Epithelial cell of prostate (primary cell): ENCODE measurements at regions not wholly inside any gene's neighbourhood (a gene's known extent, or its start where the extent isn't known, plus 50 kb on each side); places are given as distances from the start of the nearest gene placed in this dataset.
A peak's percentile ranks its signal among the peaks of the same experiment; 100 is the strongest.

ENCODE experiments used
- DNase-seq: peaks from one replicate; pipeline ENCODE4 v3.0.0-alpha.2; 2011; ENCODE audit warnings: low read depth, low spot score
- H3K27ac ChIP-seq: fragments of 450-650 bp; 2 replicates; pipeline ENCODE4 v1.5.1; 2017; ENCODE audit warnings: mild to moderate bottlenecking

GRCh38 chr11:71201936-71202597 is 50.3 kb downstream of the SHANK2 start:
- H3K27ac ChIP-seq = no peak overlapping the region
- DNase-seq = no peak

DNA sequence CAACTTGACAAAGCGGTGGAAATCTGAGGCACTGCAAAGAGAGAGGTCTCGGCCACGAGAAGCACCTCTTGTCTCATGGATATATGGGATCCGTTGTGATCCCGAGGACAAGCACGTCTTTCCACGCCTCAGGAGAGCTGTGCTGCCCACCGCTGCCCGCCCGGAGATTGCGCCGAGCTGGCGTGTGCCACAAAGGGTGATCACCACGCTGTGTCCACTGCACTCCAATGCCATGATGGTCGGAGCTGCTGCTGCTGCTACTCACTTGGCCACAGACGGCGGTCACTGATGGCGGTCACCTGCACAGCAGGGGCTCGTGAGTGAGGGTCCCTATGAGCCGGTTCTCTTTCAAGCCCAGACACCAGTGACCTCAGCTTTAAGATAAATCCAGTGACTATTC is 51.1 kb downstream of the SHANK2 start:
- no peak for DNase-seq
- no peak overlapping the region for H3K27ac ChIP-seq

DNA sequence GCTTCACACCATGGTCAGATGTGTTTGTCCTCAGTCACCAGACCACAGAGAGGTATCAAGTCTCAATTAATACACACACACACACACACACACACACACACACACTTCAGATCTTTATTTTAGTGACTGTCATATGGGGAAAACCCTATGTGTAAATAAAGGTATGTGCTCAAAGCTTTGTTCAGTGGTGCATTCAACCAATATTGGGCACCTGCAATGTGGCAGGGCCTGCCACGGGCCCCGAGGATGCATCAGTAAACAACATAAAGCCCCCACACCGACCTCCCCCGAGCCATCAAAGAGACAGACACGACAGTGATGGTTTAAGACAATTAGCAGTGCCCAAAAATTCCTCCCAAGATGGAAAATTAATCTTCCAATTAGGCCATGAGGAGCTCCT is 51.6 kb downstream of the SHANK2 start:
- no peak overlapping the region for H3K27ac ChIP-seq
- DNase-seq = no peak

GRCh38 chr11:71200172-71200716 is 52.1 kb downstream of the SHANK2 start:
- H3K27ac ChIP-seq = no peak overlapping the region
- DNase-seq = no peak

GRCh38 chr11:71199226-71199820 is 53.1 kb downstream of the SHANK2 start:
- H3K27ac ChIP-seq = no peak overlapping the region
- DNase-seq = no peak

DNA sequence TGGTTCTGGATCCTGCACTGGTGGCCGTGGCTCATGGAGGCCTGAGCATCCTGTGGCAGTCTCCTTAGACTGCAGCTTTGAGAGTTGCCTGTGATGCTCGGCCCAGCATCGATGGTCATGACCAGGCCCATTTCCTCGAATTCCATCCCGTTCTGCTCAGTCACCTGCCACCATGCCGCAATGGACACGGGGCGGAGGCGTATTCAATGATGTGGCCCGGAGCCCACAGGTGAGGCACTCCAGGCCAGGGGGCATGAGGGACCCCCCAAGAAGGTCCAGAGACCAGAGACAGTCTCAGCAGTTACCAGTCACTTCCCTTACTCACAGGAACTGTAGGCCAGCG is 53.6 kb downstream of the SHANK2 start:
- no peak overlapping the region for H3K27ac ChIP-seq
- no peak for DNase-seq

- peak overlapping the region; percentile 60 for H3K27ac ChIP-seq
- no peak for DNase-seq
Measured at GRCh38 chr11:71198141-71198822, 54.1 kb downstream of the SHANK2 start.

- no peak for DNase-seq
- peak overlapping the region; percentile 60 for H3K27ac ChIP-seq
Measured at GRCh38 chr11:71197096-71197495, 55.3 kb downstream of the SHANK2 start.

- H3K27ac ChIP-seq = no peak overlapping the region
- DNase-seq = no peak
Measured at GRCh38 chr11:71194710-71195109, 57.7 kb downstream of the SHANK2 start.

GRCh38 chr11:71193431-71193830 is 58.9 kb downstream of the SHANK2 start:
- DNase-seq = no peak
- no peak overlapping the region for H3K27ac ChIP-seq

- no peak for DNase-seq
- no peak overlapping the region for H3K27ac ChIP-seq
Measured at GRCh38 chr11:71192629-71193028, 59.7 kb downstream of the SHANK2 start.

DNA sequence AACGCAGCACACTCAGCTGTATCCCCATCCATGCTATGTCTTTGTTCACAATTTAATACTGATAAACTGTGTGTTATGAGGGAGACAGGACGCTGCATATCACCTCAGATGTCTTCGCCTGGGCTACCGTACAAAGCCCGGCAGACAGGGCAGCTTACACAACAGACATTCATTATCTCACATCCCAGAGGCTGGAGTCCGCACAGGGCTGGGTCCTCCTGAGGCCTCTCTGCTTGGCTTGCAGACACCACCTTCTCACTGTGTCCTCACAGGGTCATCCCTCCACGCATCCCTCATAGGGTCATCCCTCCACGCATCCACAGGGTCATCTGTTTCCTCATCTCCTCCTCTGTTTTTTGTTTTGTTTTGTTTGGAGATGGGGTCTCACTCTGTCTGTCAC is 61.2 kb downstream of the SHANK2 start:
- H3K27ac ChIP-seq = no peak overlapping the region
- DNase-seq = no peak

DNA sequence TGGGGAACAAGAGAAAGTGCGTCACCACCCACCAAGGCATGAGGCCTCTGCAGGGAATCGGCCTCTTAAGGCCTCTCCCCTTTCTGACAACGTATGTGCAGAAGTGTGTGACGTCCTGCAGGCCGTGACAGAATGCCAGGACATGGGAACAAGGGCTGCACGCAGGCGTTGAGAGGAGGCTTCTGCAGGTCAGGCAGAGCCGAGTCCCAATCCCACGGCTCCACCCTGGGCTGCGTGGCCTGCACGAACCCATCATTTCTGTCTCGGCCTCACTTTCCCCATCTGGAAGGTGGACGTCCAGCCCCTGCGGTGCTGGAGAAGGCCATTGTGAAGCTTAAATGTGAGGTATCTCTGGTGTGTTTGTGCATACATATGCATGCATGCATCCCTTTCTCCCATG is 61.8 kb downstream of the SHANK2 start:
- H3K27ac ChIP-seq = no peak overlapping the region
- no peak for DNase-seq

DNA sequence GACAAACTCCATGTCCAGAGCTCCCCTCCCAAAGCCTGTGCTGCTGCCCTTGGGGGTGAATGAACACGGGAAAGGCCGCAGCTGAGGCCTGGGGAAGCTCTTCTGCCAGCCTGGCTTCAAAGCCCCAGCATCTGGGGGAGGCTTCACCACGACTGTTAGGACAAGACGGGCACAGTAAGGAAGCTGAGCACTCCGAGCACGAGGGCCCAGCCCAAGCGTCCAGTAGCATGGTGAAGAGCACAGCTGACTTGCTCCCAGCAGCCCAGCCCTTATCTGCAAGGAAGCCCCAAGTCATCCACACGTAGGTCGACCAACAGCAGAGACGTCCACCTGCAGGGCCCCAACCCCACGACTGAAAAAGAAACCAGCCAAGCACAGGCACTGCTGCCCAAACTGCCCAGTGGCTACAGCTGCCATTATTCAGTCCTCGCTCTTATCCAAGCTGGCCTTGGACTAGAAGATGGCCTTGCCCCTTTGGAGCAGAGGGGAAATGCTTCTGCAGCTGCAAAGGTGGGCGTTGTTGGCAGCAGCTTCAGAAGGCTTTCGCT is 62.5 kb downstream of the SHANK2 start:
- no peak overlapping the region for H3K27ac ChIP-seq
- DNase-seq = no peak

DNA sequence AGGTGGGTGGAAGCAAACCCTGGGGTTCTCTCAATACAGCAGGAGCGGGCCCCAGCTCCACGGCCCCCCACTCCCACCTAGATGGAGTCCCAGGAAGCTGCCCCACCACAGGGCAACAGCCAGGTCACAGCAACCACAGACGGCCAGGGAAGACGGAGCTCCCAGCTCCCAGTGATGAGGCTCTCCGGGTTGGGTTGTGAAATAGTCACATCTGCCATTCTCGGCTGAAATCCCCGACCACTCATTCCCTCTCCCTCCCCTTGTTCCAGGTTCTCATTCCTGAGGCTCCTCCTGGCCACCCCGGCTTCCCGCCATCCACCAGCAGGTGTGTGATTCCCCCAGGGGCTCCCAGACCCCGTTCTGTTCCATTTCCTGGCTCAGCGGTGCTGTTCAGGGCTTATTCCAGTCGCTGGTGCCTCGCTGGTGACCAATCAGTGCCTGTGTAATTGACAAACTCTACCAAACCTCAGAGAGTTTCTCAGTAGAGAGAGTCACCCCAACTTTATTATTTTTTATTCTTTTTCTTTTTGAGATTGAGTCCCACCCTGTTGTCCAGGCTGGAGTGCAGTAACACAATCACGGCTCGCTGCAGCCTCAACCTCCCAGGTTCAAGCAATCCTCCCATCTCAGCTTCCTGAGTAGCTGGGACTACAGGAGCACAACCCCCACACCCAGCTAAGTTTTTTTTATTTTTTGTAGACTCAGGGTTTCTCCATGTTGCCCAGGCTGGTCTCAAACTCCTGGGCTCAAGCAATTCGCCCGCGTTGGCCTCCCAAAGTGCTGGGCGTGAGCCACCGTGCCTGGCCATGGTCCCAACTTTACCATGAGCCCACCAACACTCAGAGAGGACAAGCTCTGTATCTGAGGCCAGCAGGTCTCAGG is 63.2 kb downstream of the SHANK2 start:
- DNase-seq = no peak
- no peak overlapping the region for H3K27ac ChIP-seq

GRCh38 chr11:71188073-71188472 is 64.3 kb downstream of the SHANK2 start:
- no peak overlapping the region for H3K27ac ChIP-seq
- no peak for DNase-seq

DNA sequence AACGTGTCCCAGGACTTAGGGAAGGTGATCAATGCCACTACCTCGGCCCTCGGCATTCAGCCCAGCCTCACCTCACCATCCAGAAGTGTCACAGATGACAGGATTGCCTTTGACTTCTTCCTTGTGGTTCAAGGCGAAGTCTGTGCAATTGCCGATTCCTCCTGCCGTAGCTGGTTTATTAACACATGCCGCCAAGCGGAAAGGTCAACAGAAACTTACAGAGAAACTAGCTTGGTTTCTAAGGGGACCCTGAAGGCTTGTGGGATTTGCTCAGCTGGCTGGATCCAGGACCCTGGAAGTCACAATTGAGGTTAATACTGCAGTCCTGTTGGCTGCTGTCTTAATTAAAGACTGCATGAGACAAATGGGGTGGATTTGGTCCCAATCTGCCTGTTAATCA is 65.6 kb downstream of the SHANK2 start:
- no peak overlapping the region for H3K27ac ChIP-seq
- no peak for DNase-seq

DNA sequence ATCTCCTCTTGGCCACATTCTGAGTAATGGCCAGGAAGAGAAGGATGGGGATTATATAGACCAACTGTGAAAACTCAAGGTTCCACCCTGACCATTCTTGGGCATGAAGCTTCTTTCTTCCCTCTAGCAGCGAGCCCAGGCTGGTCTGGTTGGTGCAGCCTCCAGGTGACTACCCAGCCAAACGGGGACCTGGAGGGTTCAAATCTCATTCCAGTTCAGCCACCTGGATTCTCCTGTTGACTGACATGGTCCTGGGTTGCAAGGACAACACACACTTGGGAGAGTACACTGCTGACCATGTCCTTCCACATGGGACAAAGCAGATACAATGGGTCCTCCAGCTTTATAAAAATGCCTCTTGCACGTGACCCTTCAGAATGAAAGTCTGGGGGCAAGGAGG is 67.0 kb downstream of the SHANK2 start:
- no peak overlapping the region for H3K27ac ChIP-seq
- DNase-seq = no peak

DNA sequence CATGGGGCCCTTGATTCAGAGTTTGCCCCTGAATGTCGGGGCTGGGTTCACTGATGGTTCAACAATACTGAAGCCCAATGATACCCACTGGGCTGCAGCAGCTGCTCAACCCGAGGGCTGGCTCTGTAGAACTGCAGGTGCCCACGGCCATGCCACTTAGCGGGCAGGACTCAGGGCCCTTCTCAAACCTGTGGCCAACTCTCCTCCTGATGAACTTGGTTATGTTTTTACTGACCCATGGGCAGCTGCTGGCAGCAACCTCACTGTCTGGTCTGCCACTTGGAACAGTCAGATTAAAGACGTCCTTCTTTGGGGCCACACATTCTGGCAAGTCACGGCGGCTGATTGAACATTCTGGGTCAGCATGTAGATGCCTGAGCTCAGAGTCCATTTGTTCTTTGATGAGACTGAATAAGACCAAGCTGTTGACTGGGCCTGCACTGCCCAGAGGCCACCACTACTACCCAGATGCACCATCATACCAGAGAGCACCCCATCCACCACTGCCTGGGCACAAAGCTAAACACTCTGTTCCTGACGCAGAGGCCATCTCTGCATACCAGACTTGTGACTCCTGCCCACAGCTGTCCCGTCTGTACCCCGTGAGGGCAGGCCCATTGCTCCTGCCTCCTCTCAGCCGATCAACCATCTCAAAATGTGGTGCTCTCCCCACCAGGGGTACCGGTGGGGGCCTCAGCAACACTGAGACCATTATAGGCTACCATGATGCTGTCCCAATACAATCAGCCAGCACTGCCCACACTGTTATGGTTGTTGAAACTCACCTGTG is 67.8 kb downstream of the SHANK2 start:
- H3K27ac ChIP-seq = no peak overlapping the region
- no peak for DNase-seq

- H3K27ac ChIP-seq = no peak overlapping the region
- no peak for DNase-seq
Measured at GRCh38 chr11:71183878-71184277, 68.5 kb downstream of the SHANK2 start.
